ENCODE measurements at regions not wholly inside any gene's neighbourhood (a gene's known extent, or its start where the extent isn't known, plus 50 kb on each side); places are given as distances from the start of the nearest gene placed in this dataset.

DNA sequence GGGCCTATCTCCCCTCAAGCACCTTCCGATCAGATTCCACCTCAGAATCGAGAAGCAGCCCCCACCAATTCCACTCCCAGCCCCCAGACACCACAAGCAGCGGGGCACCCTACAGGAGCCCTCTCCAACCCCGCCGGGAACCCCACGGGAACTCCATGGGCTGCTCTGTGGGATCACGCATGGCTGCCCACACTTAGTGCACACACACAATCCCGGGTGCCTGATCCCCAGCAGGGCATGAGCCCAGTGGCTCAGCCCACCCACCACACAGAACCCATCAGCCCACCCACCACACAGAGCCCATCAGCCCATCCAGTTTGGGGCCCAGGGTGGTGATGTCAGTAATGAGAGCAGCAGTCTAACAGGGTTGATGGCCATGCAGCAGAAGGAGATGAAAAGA is 141.6 kb upstream of the LINGO1 start:
- Histone ChIP-seq H3K27me3 (replicated peaks in 1 of 4; ENCODE audit: control extremely low read depth in 1 of 4, control insufficient read depth in 3 of 4, insufficient read depth in 4 of 4, low read length in 3 of 4) (no peaks in the 10 kb centered on the region), H3K4me1 (ENCODE audit: control insufficient read depth in 2 of 2, insufficient read depth in 2 of 2, low read length in 2 of 2) (no peaks in the 10 kb centered on the region), H2AFZ (ENCODE audit: insufficient read depth, low read depth, low read length, poor library complexity, severe bottlenecking) (no peak overlapping the region), H3K36me3 (replicated peaks in 1 of 2; ENCODE audit: control extremely low read depth in 1 of 2, control insufficient read depth in 1 of 2, extremely low read depth in 1 of 2, insufficient read depth in 2 of 2, low read length in 1 of 2) (no peaks in the 10 kb centered on the region), H3K4me3 (ENCODE audit: control extremely low read depth in 1 of 5, extremely low read depth in 1 of 5, insufficient read depth in 1 of 5, low read depth in 2 of 5, low read length in 4 of 5) (no peak overlapping the region), H3K27ac (ENCODE audit: low read length in 2 of 2) (no peak overlapping the region), H3K79me2 (ENCODE audit: control insufficient read depth, insufficient read depth, low read length) (no peaks in the 10 kb centered on the region), H3K4me2 (replicated peaks; ENCODE audit: low read depth, low read length, poor library complexity, severe bottlenecking) (no peak overlapping the region), H3K9ac (ENCODE audit: low read length) (no peak overlapping the region), H3K9me3 (ENCODE audit: control extremely low read depth in 1 of 3, control insufficient read depth in 2 of 3, insufficient read depth in 1 of 3, low read length in 2 of 3) (no peaks in the 10 kb centered on the region), H4K20me1 (ENCODE audit: control insufficient read depth, insufficient read depth, low read length, poor library complexity, severe bottlenecking) (no peaks in the 10 kb centered on the region)
- intact Hi-C loops (cut with micrococcal nuclease): no loop called here
- 80% methylated on average over 8 of the region's 8 CpGs for WGBS (ENCODE audit: insufficient coverage)
- no peak for DNase-seq
- no peak for TF ChIP-seq EZH2 (IDR thresholded peaks at IDR 0.05; ENCODE audit: borderline replicate concordance, insufficient read depth, low read depth, low read length, poor library complexity, severe bottlenecking)
- TF ChIP-seq, protein P1, sequence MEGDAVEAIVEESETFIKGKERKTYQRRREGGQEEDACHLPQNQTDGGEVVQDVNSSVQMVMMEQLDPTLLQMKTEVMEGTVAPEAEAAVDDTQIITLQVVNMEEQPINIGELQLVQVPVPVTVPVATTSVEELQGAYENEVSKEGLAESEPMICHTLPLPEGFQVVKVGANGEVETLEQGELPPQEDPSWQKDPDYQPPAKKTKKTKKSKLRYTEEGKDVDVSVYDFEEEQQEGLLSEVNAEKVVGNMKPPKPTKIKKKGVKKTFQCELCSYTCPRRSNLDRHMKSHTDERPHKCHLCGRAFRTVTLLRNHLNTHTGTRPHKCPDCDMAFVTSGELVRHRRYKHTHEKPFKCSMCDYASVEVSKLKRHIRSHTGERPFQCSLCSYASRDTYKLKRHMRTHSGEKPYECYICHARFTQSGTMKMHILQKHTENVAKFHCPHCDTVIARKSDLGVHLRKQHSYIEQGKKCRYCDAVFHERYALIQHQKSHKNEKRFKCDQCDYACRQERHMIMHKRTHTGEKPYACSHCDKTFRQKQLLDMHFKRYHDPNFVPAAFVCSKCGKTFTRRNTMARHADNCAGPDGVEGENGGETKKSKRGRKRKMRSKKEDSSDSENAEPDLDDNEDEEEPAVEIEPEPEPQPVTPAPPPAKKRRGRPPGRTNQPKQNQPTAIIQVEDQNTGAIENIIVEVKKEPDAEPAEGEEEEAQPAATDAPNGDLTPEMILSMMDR (IDR thresholded peaks at IDR 0.05): no peak
- no peak overlapping the region for H3K27ac Mint-ChIP-seq
- H3K9me3 Mint-ChIP-seq (ENCODE audit: insufficient read depth): no peaks in the 10 kb centered on the region
- peaks cover 6% of the 10 kb centered on the region for H3K27me3 Mint-ChIP-seq
- H3K4me1 Mint-ChIP-seq: no peaks in the 10 kb centered on the region
- POLR2A ChIA-PET: no interaction called here
- H3K4me3 Mint-ChIP-seq: no peak overlapping the region
- CTCF ChIA-PET: no interaction called here
- ATAC-seq (ENCODE audit: low read depth): no peak

DNA sequence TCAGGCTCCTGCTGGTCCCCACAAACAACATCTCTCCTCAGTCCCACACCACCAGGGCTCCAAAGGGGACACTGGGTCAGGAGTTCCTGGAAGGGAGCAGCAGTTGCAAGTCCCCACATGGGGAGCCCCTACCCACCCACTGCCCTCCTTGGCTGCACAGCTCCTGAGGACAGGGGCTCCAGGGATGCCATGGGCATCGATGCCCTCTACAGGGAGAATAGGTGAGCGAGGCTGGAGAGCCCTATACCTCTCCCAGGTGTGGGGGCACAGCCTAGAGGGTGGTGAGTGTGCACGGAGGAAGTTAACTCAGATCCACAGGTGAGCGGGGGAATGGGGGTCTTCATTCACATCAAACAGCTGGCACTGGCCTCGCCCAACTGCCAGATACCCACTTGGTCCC is 141.2 kb upstream of the LINGO1 start:
- H3K4me3 Mint-ChIP-seq: no peak overlapping the region
- H3K27me3 Mint-ChIP-seq: peaks cover 6% of the 10 kb centered on the region
- H3K27me3 ChIP-seq (replicated peaks in 1 of 4; ENCODE audit: control extremely low read depth in 1 of 4, control insufficient read depth in 3 of 4, insufficient read depth in 4 of 4, low read length in 3 of 4): no peaks in the 10 kb centered on the region
- no peak overlapping the region for H2AFZ ChIP-seq (ENCODE audit: insufficient read depth, low read depth, low read length, poor library complexity, severe bottlenecking)
- no peaks in the 10 kb centered on the region for H3K79me2 ChIP-seq (ENCODE audit: control insufficient read depth, insufficient read depth, low read length)
- no peak overlapping the region for H3K9ac ChIP-seq (ENCODE audit: low read length)
- POLR2A ChIA-PET: no interaction called here
- H3K9me3 ChIP-seq (ENCODE audit: control extremely low read depth in 1 of 3, control insufficient read depth in 2 of 3, insufficient read depth in 1 of 3, low read length in 2 of 3): no peaks in the 10 kb centered on the region
- no peak for DNase-seq
- H3K4me3 ChIP-seq (ENCODE audit: control extremely low read depth in 1 of 5, extremely low read depth in 1 of 5, insufficient read depth in 1 of 5, low read depth in 2 of 5, low read length in 4 of 5): no peak overlapping the region
- no peak overlapping the region for H3K4me2 ChIP-seq (replicated peaks; ENCODE audit: low read depth, low read length, poor library complexity, severe bottlenecking)
- H3K36me3 ChIP-seq (replicated peaks in 1 of 2; ENCODE audit: control extremely low read depth in 1 of 2, control insufficient read depth in 1 of 2, extremely low read depth in 1 of 2, insufficient read depth in 2 of 2, low read length in 1 of 2): no peaks in the 10 kb centered on the region
- CTCF ChIA-PET: no interaction called here
- H4K20me1 ChIP-seq (ENCODE audit: control insufficient read depth, insufficient read depth, low read length, poor library complexity, severe bottlenecking): no peaks in the 10 kb centered on the region
- TF ChIP-seq, protein P1 (IDR thresholded peaks at IDR 0.05): no peak
- TF ChIP-seq EZH2 (IDR thresholded peaks at IDR 0.05; ENCODE audit: borderline replicate concordance, insufficient read depth, low read depth, low read length, poor library complexity, severe bottlenecking): no peak
- no peaks in the 10 kb centered on the region for H3K4me1 Mint-ChIP-seq
- H3K4me1 ChIP-seq (ENCODE audit: control insufficient read depth in 2 of 2, insufficient read depth in 2 of 2, low read length in 2 of 2): no peaks in the 10 kb centered on the region
- 93% methylated on average over 3 of the region's 5 CpGs for WGBS (ENCODE audit: insufficient coverage)
- no peak overlapping the region for H3K27ac ChIP-seq (ENCODE audit: low read length in 2 of 2)
- intact Hi-C loops (cut with micrococcal nuclease): no loop called here
- H3K9me3 Mint-ChIP-seq (ENCODE audit: insufficient read depth): no peaks in the 10 kb centered on the region
- ATAC-seq (ENCODE audit: low read depth): no peak
- no peak overlapping the region for H3K27ac Mint-ChIP-seq

Measured in B cell (primary cell).